DND-41 (cell line): ENCODE measurements at regions not wholly inside any gene's neighbourhood (a gene's known extent, or its start where the extent isn't known, plus 50 kb on each side); places are given as distances from the start of the nearest gene placed in this dataset.
A peak's percentile ranks its signal among the peaks of the same experiment; 100 is the strongest.

ENCODE experiments used
- ATAC-seq: fragments of 200-7000 bp; cut with Tn5 transposase; 3 replicates; pipeline ENCODE4 v1.9.1; 2021; ENCODE audit warnings: low read depth; ENCODE audit not compliant: insufficient read depth
- DNase-seq: peaks from one replicate; pipeline ENCODE4 v3.0.0-alpha.2; 2020
- H2AFZ ChIP-seq: 2 replicates; pipeline ENCODE4 v1.6.0; 2012; ENCODE audit warnings: low read depth, low read length
- H3K27ac ChIP-seq: 2 replicates; pipeline ENCODE4 v1.5.1; 2012; ENCODE audit warnings: low read length, inconsistent platforms
- H3K27me3 ChIP-seq: fragments of 200-600 bp; sonication (generic); 2 replicates; pipeline ENCODE4 v1.6.0; 2012; ENCODE audit warnings: low read length, mild to moderate bottlenecking, inconsistent platforms; ENCODE audit not compliant: insufficient read depth, poor library complexity
- H3K36me3 ChIP-seq: 2 replicates; pipeline ENCODE4 v1.5.1; 2012; ENCODE audit warnings: low read length, inconsistent platforms; ENCODE audit not compliant: insufficient read depth
- H3K4me1 ChIP-seq: 2 replicates; pipeline ENCODE4 v1.5.1; 2012; ENCODE audit warnings: mild to moderate bottlenecking, low read length; ENCODE audit not compliant: insufficient read depth
- H3K4me2 ChIP-seq: 2 replicates; pipeline ENCODE4 v1.6.0; 2012; ENCODE audit warnings: mild to moderate bottlenecking, moderate library complexity, low read length, inconsistent platforms; ENCODE audit not compliant: insufficient read depth
- H3K4me3 ChIP-seq, 2 experiments: fragments of 200-600 bp in 1 of 2; shearing (Covaris generic) in 1 of 2; 2 replicates each; pipeline ENCODE4 v1.5.1; 2012 to 2016; ENCODE audit warnings: inconsistent platforms in 2 of 2, low read length in 2 of 2, mild to moderate bottlenecking in 2 of 2, low read depth in 1 of 2, moderate library complexity in 1 of 2
- H3K79me2 ChIP-seq: 2 replicates; pipeline ENCODE4 v1.6.0; 2012; ENCODE audit warnings: low read length, inconsistent platforms; ENCODE audit not compliant: insufficient read depth
- H3K9ac ChIP-seq: 2 replicates; pipeline ENCODE4 v1.6.0; 2012; ENCODE audit warnings: low read depth, mild to moderate bottlenecking, inconsistent platforms, low read length, moderate library complexity
- H3K9me3 ChIP-seq: 2 replicates; pipeline ENCODE4 v1.5.1; 2012; ENCODE audit warnings: low read length, moderate library complexity, mild to moderate bottlenecking, inconsistent platforms; ENCODE audit not compliant: insufficient read depth, severe bottlenecking
- H4K20me1 ChIP-seq: 2 replicates; pipeline ENCODE4 v1.6.0; 2012; ENCODE audit warnings: low read length; ENCODE audit not compliant: insufficient read depth
- CTCF ChIP-seq: IDR thresholded peaks from 2 replicates; pipeline ENCODE4 v1.5.1; 2012; ENCODE audit warnings: borderline replicate concordance, low read length, moderate library complexity, mild to moderate bottlenecking; ENCODE audit not compliant: poor library complexity, severe bottlenecking; ENCODE audit errors: extremely low read depth
- EZH2 ChIP-seq: IDR thresholded peaks from 3 replicates; pipeline ENCODE4 v1.6.1; 2012; ENCODE audit warnings: borderline replicate concordance, low read depth, mild to moderate bottlenecking, moderate library complexity, low read length, inconsistent platforms; ENCODE audit not compliant: severe bottlenecking

GRCh38 chr12:29895966-29896365, 112.2 kb upstream of the TMTC1 start:
- no peaks in the 10 kb centered on the region for H3K9me3 ChIP-seq
- no peak for ATAC-seq
- no peaks in the 10 kb centered on the region for H3K27me3 ChIP-seq
- no peak for TF ChIP-seq EZH2
- no peak for TF ChIP-seq CTCF
- no peaks in the 10 kb centered on the region for H3K79me2 ChIP-seq
- no peaks in the 10 kb centered on the region for H3K36me3 ChIP-seq
- no peak overlapping the region for H2AFZ ChIP-seq
- H3K4me3 ChIP-seq: no peak overlapping the region
- no peaks in the 10 kb centered on the region for H4K20me1 ChIP-seq
- no peaks in the 10 kb centered on the region for H3K4me1 ChIP-seq
- no peak overlapping the region for H3K9ac ChIP-seq
- DNase-seq: no peak
- H3K27ac ChIP-seq: no peak overlapping the region
- H3K4me2 ChIP-seq: no peak overlapping the region

- H3K36me3 ChIP-seq: no peaks in the 10 kb centered on the region
- no peak overlapping the region for H3K4me2 ChIP-seq
- H2AFZ ChIP-seq: no peak overlapping the region
- H4K20me1 ChIP-seq: no peaks in the 10 kb centered on the region
- H3K27me3 ChIP-seq: no peaks in the 10 kb centered on the region
- DNase-seq (no peak), ATAC-seq (no peak)
- no peak overlapping the region for H3K27ac ChIP-seq
- H3K4me1 ChIP-seq: no peaks in the 10 kb centered on the region
- H3K9ac ChIP-seq: no peak overlapping the region
- H3K9me3 ChIP-seq: no peaks in the 10 kb centered on the region
- no peaks in the 10 kb centered on the region for H3K79me2 ChIP-seq
- TF ChIP-seq CTCF (no peak), EZH2 (no peak)
- no peak overlapping the region for H3K4me3 ChIP-seq
Observed at GRCh38 chr12:29893002-29893401, 109.3 kb upstream of the TMTC1 start.

GRCh38 chr12:29891792-29892191, 108.0 kb upstream of the TMTC1 start:
- Histone ChIP-seq H2AFZ (no peak overlapping the region), H3K79me2 (no peaks in the 10 kb centered on the region), H3K9me3 (no peaks in the 10 kb centered on the region), H4K20me1 (no peaks in the 10 kb centered on the region), H3K4me3 (no peak overlapping the region), H3K27me3 (no peaks in the 10 kb centered on the region), H3K4me1 (no peaks in the 10 kb centered on the region), H3K27ac (no peak overlapping the region), H3K36me3 (no peaks in the 10 kb centered on the region), H3K4me2 (no peak overlapping the region), H3K9ac (no peak overlapping the region)
- no peak for ATAC-seq
- TF ChIP-seq CTCF: no peak
- TF ChIP-seq EZH2: no peak
- DNase-seq: no peak

GRCh38 chr12:29889737-29890136, 106.0 kb upstream of the TMTC1 start:
- ATAC-seq: no peak
- H3K27me3 ChIP-seq: no peaks in the 10 kb centered on the region
- no peaks in the 10 kb centered on the region for H3K4me1 ChIP-seq
- no peak overlapping the region for H3K9ac ChIP-seq
- no peaks in the 10 kb centered on the region for H3K79me2 ChIP-seq
- H3K4me3 ChIP-seq: no peak overlapping the region
- no peaks in the 10 kb centered on the region for H3K36me3 ChIP-seq
- H2AFZ ChIP-seq: no peak overlapping the region
- no peak overlapping the region for H3K4me2 ChIP-seq
- TF ChIP-seq EZH2 (no peak), CTCF (peak; percentile 55)
- no peaks in the 10 kb centered on the region for H4K20me1 ChIP-seq
- DNase-seq: peak; percentile 21
- H3K9me3 ChIP-seq: no peaks in the 10 kb centered on the region
- H3K27ac ChIP-seq: no peak overlapping the region
